ENCODE measurements at regions not wholly inside any gene's neighbourhood (a gene's known extent, or its start where the extent isn't known, plus 50 kb on each side); places are given as distances from the start of the nearest gene placed in this dataset.
A peak's percentile ranks its signal among the peaks of the same experiment; 100 is the strongest.

DNA sequence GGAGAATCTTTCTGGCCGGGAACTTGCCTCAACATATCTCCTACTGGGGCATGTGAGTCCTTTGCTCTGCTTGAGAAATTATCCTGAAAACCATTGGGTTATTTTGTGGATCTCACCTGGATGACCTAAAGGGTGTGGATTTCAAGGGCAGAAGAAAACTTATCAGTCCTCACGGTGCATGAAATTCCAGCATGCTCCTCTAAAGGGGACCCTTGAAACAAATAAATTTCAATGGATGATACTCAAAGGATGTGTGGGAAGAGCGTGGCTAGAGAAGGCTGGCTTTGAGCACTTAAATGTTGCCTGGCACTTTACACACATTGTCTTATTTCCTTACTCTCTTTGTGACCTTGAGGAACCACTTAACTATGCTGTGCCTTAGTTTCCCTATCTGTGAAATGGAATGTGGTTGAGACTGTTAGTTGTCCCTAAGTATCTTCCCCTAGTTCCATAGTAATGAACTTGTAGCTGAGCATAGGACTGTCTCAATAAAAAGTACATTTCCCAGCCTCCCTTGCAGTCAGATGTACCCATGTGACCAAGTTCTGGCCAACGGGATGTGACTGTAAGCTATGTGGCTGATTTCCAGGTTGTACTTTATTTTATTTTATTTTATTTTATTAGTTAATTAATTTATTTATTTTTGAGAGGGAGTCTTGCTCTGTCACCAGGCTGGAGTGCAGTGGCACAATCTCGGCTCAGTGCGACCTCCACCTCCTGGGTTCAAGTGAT lies 81.9 kb upstream of the PTPN1 start:
- Histone ChIP-seq H3K9ac (ENCODE audit: control insufficient read depth, extremely low read depth, insufficient read depth, low read length) (peak overlapping the region; percentile 53), H2AFZ (ENCODE audit: control insufficient read depth, low read length) (no peak overlapping the region), H3K36me3 (ENCODE audit: control insufficient read depth in 2 of 2, extremely low read depth in 1 of 2, insufficient read depth in 2 of 2, low read length in 2 of 2) (peaks cover 0 to 2% of the 10 kb centered on the region in 2 experiments), H3K4me2 (ENCODE audit: control insufficient read depth, extremely low read depth, insufficient read depth, low read depth, low read length) (peak overlapping the region; percentile 67), H3K27ac (ENCODE audit: control insufficient read depth, insufficient read depth, low read length) (peak overlapping the region; percentile 75), H3K4me3 (ENCODE audit: control insufficient read depth in 2 of 3, extremely low read depth in 1 of 3, insufficient read depth in 2 of 3, low read depth in 1 of 3, low read length in 3 of 3) (no peak overlapping the region), H3K4me1 (ENCODE audit: control insufficient read depth, extremely low read depth, insufficient read depth, low read length) (peaks cover 65% of the 10 kb centered on the region), H3K27me3 (ENCODE audit: control insufficient read depth, extremely low read depth, insufficient read depth, low read length) (no peaks in the 10 kb centered on the region), H3K9me3 (ENCODE audit: control insufficient read depth, low read depth, low read length) (no peaks in the 10 kb centered on the region), H3K9me1 (ENCODE audit: control insufficient read depth, extremely low read depth, insufficient read depth, low read length) (no peaks in the 10 kb centered on the region), H4K20me1 (ENCODE audit: control insufficient read depth, extremely low read depth, insufficient read depth, low read length) (no peaks in the 10 kb centered on the region), H3K79me2 (ENCODE audit: control insufficient read depth, insufficient read depth, low read length) (no peaks in the 10 kb centered on the region)
- no peak for DNase-seq (ENCODE audit: low read depth, low spot score)
- dilution Hi-C loops (cut with MboI; ENCODE audit: extremely low pct_ligation_motif_present, low sequenced_read_pairs), result no loop called here
- FAIRE-seq, result no peak
- TF ChIP-seq, protein P1, sequence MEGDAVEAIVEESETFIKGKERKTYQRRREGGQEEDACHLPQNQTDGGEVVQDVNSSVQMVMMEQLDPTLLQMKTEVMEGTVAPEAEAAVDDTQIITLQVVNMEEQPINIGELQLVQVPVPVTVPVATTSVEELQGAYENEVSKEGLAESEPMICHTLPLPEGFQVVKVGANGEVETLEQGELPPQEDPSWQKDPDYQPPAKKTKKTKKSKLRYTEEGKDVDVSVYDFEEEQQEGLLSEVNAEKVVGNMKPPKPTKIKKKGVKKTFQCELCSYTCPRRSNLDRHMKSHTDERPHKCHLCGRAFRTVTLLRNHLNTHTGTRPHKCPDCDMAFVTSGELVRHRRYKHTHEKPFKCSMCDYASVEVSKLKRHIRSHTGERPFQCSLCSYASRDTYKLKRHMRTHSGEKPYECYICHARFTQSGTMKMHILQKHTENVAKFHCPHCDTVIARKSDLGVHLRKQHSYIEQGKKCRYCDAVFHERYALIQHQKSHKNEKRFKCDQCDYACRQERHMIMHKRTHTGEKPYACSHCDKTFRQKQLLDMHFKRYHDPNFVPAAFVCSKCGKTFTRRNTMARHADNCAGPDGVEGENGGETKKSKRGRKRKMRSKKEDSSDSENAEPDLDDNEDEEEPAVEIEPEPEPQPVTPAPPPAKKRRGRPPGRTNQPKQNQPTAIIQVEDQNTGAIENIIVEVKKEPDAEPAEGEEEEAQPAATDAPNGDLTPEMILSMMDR (optimal IDR thresholded peaks at IDR 0.05 in 1 of 3, IDR thresholded peaks at IDR 0.05 in 1 of 3, conservative IDR thresholded peaks at IDR 0.05 in 1 of 3; ENCODE audit: extremely low read depth in 1 of 3, insufficient read depth in 2 of 3, low read length in 3 of 3), result no peak
- no peak for TF ChIP-seq EZH2 (IDR thresholded peaks at IDR 0.05; ENCODE audit: low read length)

DNA sequence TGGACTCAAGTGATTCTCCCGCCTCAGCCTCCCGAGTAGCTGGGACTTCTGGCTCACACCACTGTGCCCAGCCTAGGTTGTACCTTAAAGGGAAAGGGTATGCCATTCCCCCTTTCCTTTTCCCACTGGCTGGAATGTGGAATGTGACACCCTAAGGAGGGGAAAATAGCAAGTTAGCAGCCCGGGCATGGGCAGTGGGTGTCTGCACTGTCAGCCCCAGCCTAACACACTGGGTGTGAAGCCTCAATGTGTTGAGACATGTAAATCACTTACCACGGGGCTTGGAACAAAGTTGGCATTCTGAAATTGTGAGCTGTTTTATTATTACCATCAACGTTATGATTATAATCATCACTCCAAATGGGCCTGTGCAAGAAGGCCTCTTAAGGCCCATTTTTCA lies 80.8 kb upstream of the PTPN1 start:
- Histone ChIP-seq H3K9me1 (ENCODE audit: control insufficient read depth, extremely low read depth, insufficient read depth, low read length) (no peaks in the 10 kb centered on the region), H3K79me2 (ENCODE audit: control insufficient read depth, insufficient read depth, low read length) (no peaks in the 10 kb centered on the region), H3K4me2 (ENCODE audit: control insufficient read depth, extremely low read depth, insufficient read depth, low read depth, low read length) (peak overlapping the region; percentile 68), H3K36me3 (ENCODE audit: control insufficient read depth in 2 of 2, extremely low read depth in 1 of 2, insufficient read depth in 2 of 2, low read length in 2 of 2) (peaks cover 0 to 2% of the 10 kb centered on the region in 2 experiments), H3K9ac (ENCODE audit: control insufficient read depth, extremely low read depth, insufficient read depth, low read length) (peak overlapping the region; percentile 92), H2AFZ (ENCODE audit: control insufficient read depth, low read length) (no peak overlapping the region), H4K20me1 (ENCODE audit: control insufficient read depth, extremely low read depth, insufficient read depth, low read length) (no peaks in the 10 kb centered on the region), H3K9me3 (ENCODE audit: control insufficient read depth, low read depth, low read length) (no peaks in the 10 kb centered on the region), H3K27me3 (ENCODE audit: control insufficient read depth, extremely low read depth, insufficient read depth, low read length) (no peaks in the 10 kb centered on the region), H3K4me3 (ENCODE audit: control insufficient read depth in 2 of 3, extremely low read depth in 1 of 3, insufficient read depth in 2 of 3, low read depth in 1 of 3, low read length in 3 of 3) (peak overlapping the region; percentile 47 to 59 (median 58)), H3K27ac (ENCODE audit: control insufficient read depth, insufficient read depth, low read length) (peak overlapping the region; percentile 95), H3K4me1 (ENCODE audit: control insufficient read depth, extremely low read depth, insufficient read depth, low read length) (peaks cover 62% of the 10 kb centered on the region)
- no peak for TF ChIP-seq EZH2 (IDR thresholded peaks at IDR 0.05; ENCODE audit: low read length)
- DNase-seq (ENCODE audit: low read depth, low spot score), result peak; percentile 73
- peak; percentile 73 for FAIRE-seq
- dilution Hi-C loops (cut with MboI; ENCODE audit: extremely low pct_ligation_motif_present, low sequenced_read_pairs), result no loop called here

Measured in keratinocyte (primary cell).